ENCODE measurements at regions not wholly inside any gene's neighbourhood (a gene's known extent, or its start where the extent isn't known, plus 50 kb on each side); places are given as distances from the start of the nearest gene placed in this dataset.
"Not testable (repeated sequence)": the region's sequence is repeated elsewhere in the genome, so short reads cannot be mapped to it uniquely, and the experiment has no call there.

DNA sequence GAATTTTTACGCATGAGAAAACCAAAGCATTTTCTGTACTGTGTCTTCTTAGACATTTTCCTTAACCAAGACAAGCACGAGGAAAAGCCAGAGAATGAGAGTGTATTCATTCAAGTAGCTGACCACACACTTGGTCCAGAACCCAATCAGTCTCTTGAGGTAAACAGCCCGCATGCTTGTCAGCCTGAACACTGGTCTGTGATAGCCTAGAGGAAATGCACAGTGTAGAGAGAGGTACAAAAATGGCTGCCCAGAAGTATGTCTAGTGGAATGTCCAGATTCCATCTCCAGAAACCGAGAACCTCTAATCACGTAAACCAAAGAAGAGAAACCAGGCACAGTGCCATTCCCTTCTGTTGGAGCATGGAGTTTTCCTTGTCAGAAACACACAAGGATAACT lies 80.0 kb upstream of the SNX2 start:
- intact Hi-C loops (cut with DNase I; ENCODE audit: low total_unique reads), result no loop called here
- H3K27me3 ChIP-seq, result no peaks in the 10 kb centered on the region
- H3K36me3 ChIP-seq, result no peaks in the 10 kb centered on the region
- H3K4me3 ChIP-seq, result no peak overlapping the region
- no peaks in the 10 kb centered on the region for H3K9me3 ChIP-seq
- no peak for TF ChIP-seq POLR2A (IDR thresholded peaks at IDR 0.05)
- H3K4me1 ChIP-seq, result no peaks in the 10 kb centered on the region
- no peak overlapping the region for H3K27ac ChIP-seq
- no peak for DNase-seq

DNA sequence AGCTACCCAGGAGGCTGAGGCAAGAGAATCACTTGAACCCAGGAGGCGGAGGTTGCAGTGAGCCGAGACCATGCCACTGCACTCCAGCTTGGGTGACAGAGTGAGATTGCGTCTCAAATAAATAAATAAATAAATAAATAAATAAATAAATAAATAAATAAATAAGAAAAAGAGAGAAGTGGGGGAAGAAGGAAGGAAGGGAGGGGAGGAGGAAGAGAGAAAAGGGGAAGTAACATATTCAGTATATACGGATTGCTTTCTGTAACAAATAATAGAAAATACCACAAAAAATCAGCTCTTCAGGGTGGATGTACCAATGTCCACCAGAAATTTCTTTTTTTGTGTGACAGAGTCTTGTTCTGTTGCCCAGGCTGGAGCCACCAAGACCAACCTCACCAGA lies 78.1 kb upstream of the SNX2 start:
- not testable (repeated sequence) for H3K4me3 ChIP-seq, H3K9me3 ChIP-seq

DNA sequence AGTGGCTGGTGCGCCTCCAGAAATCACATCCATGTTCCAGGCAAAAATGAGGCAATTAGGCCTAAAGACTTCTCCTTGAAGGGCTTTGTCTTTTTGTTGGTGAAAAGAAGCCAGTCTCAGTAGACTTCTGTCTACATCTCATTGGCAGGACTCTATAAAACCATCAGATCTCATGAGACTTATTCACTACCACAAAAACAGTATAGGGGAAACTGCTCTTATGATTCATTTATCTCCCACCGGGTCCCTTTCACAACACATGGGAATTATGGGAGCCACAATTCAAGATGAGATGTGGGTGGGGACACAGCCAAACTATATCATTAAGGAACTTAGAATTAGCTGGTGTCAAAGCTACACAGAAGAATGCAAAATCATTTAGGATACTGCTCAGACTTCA lies 77.7 kb upstream of the SNX2 start:
- TF ChIP-seq POLR2A (IDR thresholded peaks at IDR 0.05), result no peak
- TF ChIP-seq, protein P1, sequence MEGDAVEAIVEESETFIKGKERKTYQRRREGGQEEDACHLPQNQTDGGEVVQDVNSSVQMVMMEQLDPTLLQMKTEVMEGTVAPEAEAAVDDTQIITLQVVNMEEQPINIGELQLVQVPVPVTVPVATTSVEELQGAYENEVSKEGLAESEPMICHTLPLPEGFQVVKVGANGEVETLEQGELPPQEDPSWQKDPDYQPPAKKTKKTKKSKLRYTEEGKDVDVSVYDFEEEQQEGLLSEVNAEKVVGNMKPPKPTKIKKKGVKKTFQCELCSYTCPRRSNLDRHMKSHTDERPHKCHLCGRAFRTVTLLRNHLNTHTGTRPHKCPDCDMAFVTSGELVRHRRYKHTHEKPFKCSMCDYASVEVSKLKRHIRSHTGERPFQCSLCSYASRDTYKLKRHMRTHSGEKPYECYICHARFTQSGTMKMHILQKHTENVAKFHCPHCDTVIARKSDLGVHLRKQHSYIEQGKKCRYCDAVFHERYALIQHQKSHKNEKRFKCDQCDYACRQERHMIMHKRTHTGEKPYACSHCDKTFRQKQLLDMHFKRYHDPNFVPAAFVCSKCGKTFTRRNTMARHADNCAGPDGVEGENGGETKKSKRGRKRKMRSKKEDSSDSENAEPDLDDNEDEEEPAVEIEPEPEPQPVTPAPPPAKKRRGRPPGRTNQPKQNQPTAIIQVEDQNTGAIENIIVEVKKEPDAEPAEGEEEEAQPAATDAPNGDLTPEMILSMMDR (IDR thresholded peaks at IDR 0.05), result no peak
- Histone ChIP-seq H3K27me3 (no peaks in the 10 kb centered on the region), H3K36me3 (no peaks in the 10 kb centered on the region), H3K4me1 (no peaks in the 10 kb centered on the region), H3K9me3 (no peaks in the 10 kb centered on the region), H3K4me3 (no peak overlapping the region), H3K27ac (no peak overlapping the region)
- no peak for DNase-seq
- intact Hi-C loops (cut with DNase I; ENCODE audit: low total_unique reads), result no loop called here

More for the DNA sequence above, 78.1 kb upstream of the SNX2 start:
- H3K36me3 ChIP-seq; DNase-seq; H3K27me3 ChIP-seq; H3K4me1 ChIP-seq; H3K27ac ChIP-seq; intact Hi-C loops (cut with DNase I; ENCODE audit: low total_unique reads): not testable (repeated sequence)

DNA sequence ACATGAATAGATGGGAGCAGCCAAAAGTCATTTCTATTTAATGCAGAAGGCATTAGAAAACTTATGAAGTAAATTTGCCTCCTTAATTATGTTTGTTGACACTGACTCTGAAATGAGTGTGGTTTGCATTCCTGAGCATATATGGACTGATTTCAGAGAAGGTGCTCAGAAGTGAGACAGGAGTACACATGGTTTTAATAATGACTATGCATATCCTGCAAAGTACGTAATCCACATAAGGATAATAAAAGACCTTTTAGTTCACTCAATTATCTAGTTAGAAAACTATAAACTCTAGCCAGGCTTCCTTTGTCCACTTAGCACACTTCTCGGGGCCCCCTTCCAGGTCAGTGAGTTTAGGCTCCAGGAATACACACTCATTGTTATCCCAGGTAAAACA lies 75.7 kb upstream of the SNX2 start:
- intact Hi-C loops (cut with DNase I; ENCODE audit: low total_unique reads), result no loop called here
- Histone ChIP-seq H3K27ac (no peak overlapping the region), H3K9me3 (no peaks in the 10 kb centered on the region), H3K36me3 (no peaks in the 10 kb centered on the region), H3K4me3 (no peak overlapping the region), H3K4me1 (no peaks in the 10 kb centered on the region), H3K27me3 (no peaks in the 10 kb centered on the region)
- TF ChIP-seq POLR2A (IDR thresholded peaks at IDR 0.05), result no peak
- TF ChIP-seq, protein P1 (IDR thresholded peaks at IDR 0.05), result no peak
- no peak for DNase-seq

DNA sequence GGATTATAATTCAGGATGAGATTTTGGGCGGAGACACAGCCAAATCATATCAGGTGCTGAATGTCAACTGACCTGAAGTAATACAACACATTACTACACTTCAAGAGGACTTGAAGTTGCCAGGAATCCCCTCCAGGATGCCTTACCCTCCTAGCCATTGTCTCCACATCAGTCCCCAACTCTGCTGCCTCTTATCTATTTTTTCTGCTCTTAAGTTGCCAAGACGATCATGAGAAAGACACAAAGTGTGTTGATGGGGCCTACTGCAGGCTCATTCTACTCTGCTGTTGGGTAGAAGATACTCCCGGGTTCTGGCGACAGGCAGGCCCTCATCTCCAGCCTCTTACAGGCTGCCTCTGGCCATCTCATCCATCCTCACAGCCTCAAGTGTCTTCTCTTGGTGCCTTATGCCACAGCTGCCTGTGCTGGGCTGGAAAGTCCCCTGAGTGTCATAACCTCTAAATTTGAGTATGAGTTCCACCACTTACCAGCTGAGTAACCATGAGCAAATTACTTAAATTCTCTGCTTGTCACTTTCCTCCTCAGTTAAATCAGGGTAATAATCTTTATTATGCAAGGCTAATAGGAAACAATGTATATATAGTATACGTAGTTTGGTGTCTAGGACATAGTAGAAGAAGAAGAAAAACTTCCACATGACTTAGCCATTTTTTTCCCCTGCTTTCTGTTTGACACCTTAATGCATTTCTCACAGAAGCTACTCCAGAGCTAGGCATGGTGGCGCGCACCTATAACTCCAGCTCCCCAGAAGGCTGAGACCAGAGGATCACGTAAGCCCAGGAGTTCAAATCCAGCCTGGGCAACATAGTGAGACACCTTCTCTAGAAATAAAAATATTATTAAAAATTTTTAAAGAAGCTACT lies 73.0 kb upstream of the SNX2 start:
- H3K4me3 ChIP-seq, result no peak overlapping the region
- TF ChIP-seq, protein P1 (IDR thresholded peaks at IDR 0.05), result no peak
- TF ChIP-seq POLR2A (IDR thresholded peaks at IDR 0.05), result no peak
- intact Hi-C loops (cut with DNase I; ENCODE audit: low total_unique reads), result no loop called here

DNA sequence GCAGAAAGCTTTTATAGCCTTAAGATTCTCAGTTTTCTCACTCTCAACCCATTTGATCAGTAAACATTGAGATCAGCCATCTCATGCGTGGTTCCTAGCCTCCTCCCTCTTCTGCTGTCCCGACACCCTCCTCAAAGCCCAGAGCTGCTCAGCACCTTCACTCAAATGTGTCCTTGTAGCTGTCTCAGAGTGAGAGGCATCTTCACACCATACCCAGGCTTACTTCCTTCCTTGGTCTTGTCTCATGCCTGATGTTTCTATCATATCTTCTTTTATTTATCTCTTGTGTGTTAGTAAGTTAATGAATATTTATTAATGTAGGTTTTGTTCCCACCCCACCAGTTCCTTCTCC lies 72.4 kb upstream of the SNX2 start:
- no peak overlapping the region for H3K4me3 ChIP-seq
- TF ChIP-seq, protein P1 (IDR thresholded peaks at IDR 0.05), result no peak
- TF ChIP-seq POLR2A (IDR thresholded peaks at IDR 0.05), result no peak
- DNase-seq, result no peak
- no peak overlapping the region for H3K27ac ChIP-seq
- no peaks in the 10 kb centered on the region for H3K36me3 ChIP-seq
- no peaks in the 10 kb centered on the region for H3K27me3 ChIP-seq
- no peaks in the 10 kb centered on the region for H3K4me1 ChIP-seq
- no peaks in the 10 kb centered on the region for H3K9me3 ChIP-seq
- intact Hi-C loops (cut with DNase I; ENCODE audit: low total_unique reads), result no loop called here

More for the DNA sequence above, 73.0 kb upstream of the SNX2 start:
- H3K4me1 ChIP-seq, result no peaks in the 10 kb centered on the region
- H3K27ac ChIP-seq, result no peak overlapping the region
- no peaks in the 10 kb centered on the region for H3K27me3 ChIP-seq
- no peak for DNase-seq
- no peaks in the 10 kb centered on the region for H3K9me3 ChIP-seq
- no peaks in the 10 kb centered on the region for H3K36me3 ChIP-seq

Measured in uterus (tissue), 3 donors.